Mesendoderm (in vitro differentiated cells): ENCODE measurements at regions not wholly inside any gene's neighbourhood (a gene's known extent, or its start where the extent isn't known, plus 50 kb on each side); places are given as distances from the start of the nearest gene placed in this dataset.

Source experiments
- DNase-seq: peaks from one replicate; pipeline ENCODE4 v3.0.0; 2013
- H2AK5ac ChIP-seq: 2 replicates; pipeline ENCODE4 v1.6.1; 2013; ENCODE audit warnings: low read length, inconsistent platforms
- H2BK120ac ChIP-seq: 2 replicates; pipeline ENCODE4 v1.6.1; 2013; ENCODE audit warnings: low read depth, mild to moderate bottlenecking, low read length, moderate library complexity, mixed read lengths
- H2BK15ac ChIP-seq: replicated peaks from 2 replicates; pipeline ENCODE4 v1.6.1; 2013; ENCODE audit warnings: low read depth, mild to moderate bottlenecking, moderate library complexity
- H2BK5ac ChIP-seq: 2 replicates; pipeline ENCODE4 v1.6.1; 2013; ENCODE audit warnings: low read length, inconsistent platforms
- H3K18ac ChIP-seq: 2 replicates; pipeline ENCODE4 v1.6.1; 2013; ENCODE audit warnings: mild to moderate bottlenecking, low read length, mixed read lengths
- H3K23ac ChIP-seq: one replicate; pipeline ENCODE4 v1.6.1; 2013; ENCODE audit warnings: low read length
- H3K27ac ChIP-seq: 2 replicates; pipeline ENCODE4 v1.5.1; 2013; ENCODE audit warnings: low read depth, mild to moderate bottlenecking, inconsistent platforms, low read length, moderate library complexity
- H3K27me3 ChIP-seq: 2 replicates; pipeline ENCODE4 v1.6.1; 2013; ENCODE audit warnings: low read length, control low read depth, mild to moderate bottlenecking, inconsistent platforms; ENCODE audit not compliant: insufficient read depth, poor library complexity
- H3K36me3 ChIP-seq: 2 replicates; pipeline ENCODE4 v1.6.1; 2013; ENCODE audit warnings: low read length, inconsistent platforms; ENCODE audit not compliant: control insufficient read depth, insufficient read depth
- H3K4ac ChIP-seq: one replicate; pipeline ENCODE4 v1.6.1; 2013; ENCODE audit warnings: low read depth, mild to moderate bottlenecking, low read length, moderate library complexity
- H3K4me1 ChIP-seq: 2 replicates; pipeline ENCODE4 v1.6.1; 2013; ENCODE audit warnings: low read depth, low read length, inconsistent platforms; ENCODE audit not compliant: control insufficient read depth
- H3K4me2 ChIP-seq: 2 replicates; pipeline ENCODE4 v1.6.1; 2013; ENCODE audit warnings: low read length
- H3K4me3 ChIP-seq: 2 replicates; pipeline ENCODE4 v1.5.1; 2013; ENCODE audit warnings: mild to moderate bottlenecking, low read length
- H3K56ac ChIP-seq: one replicate; pipeline ENCODE4 v1.6.1; 2013; ENCODE audit warnings: low read length
- H3K79me1 ChIP-seq: 2 replicates; pipeline ENCODE4 v1.6.1; 2013; ENCODE audit warnings: low read length, inconsistent platforms
- H3K79me2 ChIP-seq: 2 replicates; pipeline ENCODE4 v1.6.1; 2013; ENCODE audit warnings: mild to moderate bottlenecking, low read length; ENCODE audit not compliant: control insufficient read depth, insufficient read depth
- H3K9ac ChIP-seq: 2 replicates; pipeline ENCODE4 v1.6.1; 2013; ENCODE audit warnings: low read length, inconsistent platforms
- H4K5ac ChIP-seq: one replicate; pipeline ENCODE4 v1.6.1; 2013; ENCODE audit warnings: low read length
- H4K8ac ChIP-seq: one replicate; pipeline ENCODE4 v1.6.1; 2013; ENCODE audit warnings: low read depth, mild to moderate bottlenecking, control low read depth, low read length, moderate library complexity
- WGBS: extraction: QIAGEN DNeasy Blood & Tissue Kit; methylation state at CpG from one replicate; pipeline ENCODE4 v1.1.7; 2013; ENCODE audit warnings: low lambda C conversion rate, missing lambda C conversion rate; ENCODE audit not compliant: insufficient coverage; ENCODE audit errors: extremely low coverage; 5-methylcytosine and 5-hydroxymethylcytosine counted together

DNA sequence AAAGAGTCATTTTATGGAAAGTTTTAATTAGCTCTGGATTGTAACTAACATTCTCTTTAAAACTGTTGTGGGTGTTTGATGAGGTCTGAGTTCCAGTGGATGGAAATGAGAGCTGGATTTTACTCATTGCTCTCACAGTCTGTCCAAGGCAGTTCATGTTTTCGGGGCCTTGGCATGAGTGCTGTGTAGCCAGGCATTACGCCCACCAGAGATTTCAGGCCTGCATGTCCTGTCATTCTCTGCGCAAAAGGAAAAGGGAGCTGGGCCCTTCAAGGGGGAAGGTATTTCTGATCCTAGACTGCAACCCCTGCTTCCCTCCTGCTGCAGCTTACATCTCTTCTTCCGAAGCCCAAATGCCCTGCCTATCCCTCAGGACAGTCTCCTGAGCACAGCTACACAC is 499.6 kb upstream of the TRPC7 start:
- no peak for DNase-seq
- H3K36me3 ChIP-seq, result no peaks in the 10 kb centered on the region
- no peak overlapping the region for H3K4ac ChIP-seq
- H3K4me3 ChIP-seq, result no peak overlapping the region
- H3K23ac ChIP-seq, result no peak overlapping the region
- H3K4me2 ChIP-seq, result no peak overlapping the region
- no peak overlapping the region for H4K8ac ChIP-seq
- H4K5ac ChIP-seq, result no peak overlapping the region
- no peaks in the 10 kb centered on the region for H3K27me3 ChIP-seq
- no peaks in the 10 kb centered on the region for H3K4me1 ChIP-seq
- H3K27ac ChIP-seq, result no peak overlapping the region
- H2AK5ac ChIP-seq, result no peak overlapping the region
- H3K56ac ChIP-seq, result no peak overlapping the region
- H2BK15ac ChIP-seq, result no peak overlapping the region
- H3K18ac ChIP-seq, result no peak overlapping the region
- no peak overlapping the region for H2BK5ac ChIP-seq
- H3K79me2 ChIP-seq, result no peaks in the 10 kb centered on the region
- H2BK120ac ChIP-seq, result no peak overlapping the region
- no peaks in the 10 kb centered on the region for H3K79me1 ChIP-seq
- no peak overlapping the region for H3K9ac ChIP-seq
- no CpG with 5 or more reads among the region's 4 CpGs for WGBS

DNA sequence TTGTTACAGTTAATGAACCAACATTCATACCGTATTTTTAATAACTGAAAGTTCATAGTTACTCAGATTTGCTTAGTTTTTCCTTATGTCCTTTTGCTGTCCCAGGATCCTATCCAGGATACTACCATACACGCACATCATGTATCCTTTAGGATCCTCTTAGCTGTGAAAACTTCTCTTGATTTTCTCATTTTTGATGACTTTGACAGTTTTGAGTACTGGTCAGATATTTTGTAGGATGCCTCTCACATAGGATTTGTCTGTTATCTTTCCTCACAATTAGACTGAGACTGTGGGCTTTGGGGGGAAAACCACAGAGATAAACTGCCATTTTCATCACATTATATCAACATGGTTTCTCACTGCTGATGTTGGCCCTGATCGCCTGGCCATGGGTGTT is 491.3 kb upstream of the TRPC7 start:
- Histone ChIP-seq H3K4me1 (no peaks in the 10 kb centered on the region), H3K23ac (no peak overlapping the region), H3K56ac (no peak overlapping the region), H3K79me2 (no peaks in the 10 kb centered on the region), H3K79me1 (no peaks in the 10 kb centered on the region), H3K4ac (no peak overlapping the region), H4K5ac (no peak overlapping the region), H3K4me2 (no peak overlapping the region), H3K36me3 (no peaks in the 10 kb centered on the region), H3K27me3 (no peaks in the 10 kb centered on the region), H4K8ac (no peak overlapping the region), H2BK5ac (no peak overlapping the region), H3K18ac (no peak overlapping the region), H2AK5ac (no peak overlapping the region), H3K27ac (no peak overlapping the region), H3K4me3 (no peak overlapping the region), H3K9ac (no peak overlapping the region), H2BK120ac (no peak overlapping the region), H2BK15ac (no peak overlapping the region)
- DNase-seq, result no peak
- 100% methylated on average over 1 of the region's 3 CpGs for WGBS

DNA sequence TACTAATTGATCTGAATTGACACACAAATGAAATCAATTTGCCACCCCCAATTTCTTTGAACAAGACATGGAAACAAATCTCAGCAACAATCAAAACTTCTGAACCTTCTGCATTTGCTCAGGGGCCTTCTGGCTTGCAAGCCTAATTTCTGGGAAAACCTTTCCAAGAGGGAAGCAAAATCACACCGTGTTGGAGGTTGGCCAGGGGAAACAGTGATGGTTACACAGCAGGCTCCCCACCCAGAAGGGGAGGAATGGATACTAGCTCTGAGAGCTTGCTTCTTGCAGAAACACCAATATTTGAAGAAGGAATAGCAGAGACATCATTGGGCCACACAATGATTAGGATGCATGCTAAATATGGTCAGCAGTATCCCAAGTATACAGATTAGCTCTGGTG is 488.6 kb upstream of the TRPC7 start:
- Histone ChIP-seq H3K9ac (no peak overlapping the region), H3K79me1 (no peaks in the 10 kb centered on the region), H4K5ac (no peak overlapping the region), H2BK120ac (no peak overlapping the region), H3K36me3 (no peaks in the 10 kb centered on the region), H3K23ac (no peak overlapping the region), H3K4me1 (no peaks in the 10 kb centered on the region), H4K8ac (no peak overlapping the region), H2AK5ac (no peak overlapping the region), H3K27ac (no peak overlapping the region), H3K4ac (no peak overlapping the region), H3K4me2 (no peak overlapping the region), H3K56ac (no peak overlapping the region), H2BK15ac (no peak overlapping the region), H3K27me3 (no peaks in the 10 kb centered on the region), H3K79me2 (no peaks in the 10 kb centered on the region), H2BK5ac (no peak overlapping the region), H3K4me3 (no peak overlapping the region), H3K18ac (no peak overlapping the region)
- no peak for DNase-seq
- WGBS, result no CpG with 5 or more reads among the region's 1 CpG

DNA sequence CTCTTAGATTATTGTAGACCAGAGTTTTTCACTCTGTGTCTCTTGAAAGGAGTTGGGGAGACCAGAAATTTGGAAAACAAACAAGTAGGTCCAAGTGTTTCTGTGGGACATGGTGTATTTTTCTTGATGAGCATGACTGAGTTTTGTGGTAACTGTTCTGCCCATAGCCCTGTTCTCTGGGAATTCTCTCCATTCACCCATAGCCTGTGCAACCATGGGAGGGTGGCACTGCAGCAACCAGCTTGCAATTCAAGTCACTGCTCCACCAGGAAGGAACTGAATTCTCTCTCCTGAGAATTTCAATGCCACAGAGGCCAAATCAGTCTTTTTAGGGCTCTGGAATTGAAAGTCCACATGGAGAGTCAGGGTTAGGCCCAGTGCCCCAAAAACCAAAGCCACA is 475.3 kb upstream of the TRPC7 start:
- no peak overlapping the region for H4K8ac ChIP-seq
- H3K23ac ChIP-seq, result no peak overlapping the region
- no peak overlapping the region for H3K27ac ChIP-seq
- H3K9ac ChIP-seq, result no peak overlapping the region
- H3K79me1 ChIP-seq, result no peaks in the 10 kb centered on the region
- H3K4ac ChIP-seq, result no peak overlapping the region
- H3K4me2 ChIP-seq, result no peak overlapping the region
- H2BK15ac ChIP-seq, result no peak overlapping the region
- H2BK120ac ChIP-seq, result no peak overlapping the region
- no peaks in the 10 kb centered on the region for H3K36me3 ChIP-seq
- no peak for DNase-seq
- H3K4me1 ChIP-seq, result no peaks in the 10 kb centered on the region
- H2BK5ac ChIP-seq, result no peak overlapping the region
- no peak overlapping the region for H3K18ac ChIP-seq
- H3K4me3 ChIP-seq, result no peak overlapping the region
- H3K27me3 ChIP-seq, result no peaks in the 10 kb centered on the region
- no peak overlapping the region for H2AK5ac ChIP-seq
- H3K56ac ChIP-seq, result no peak overlapping the region
- no peak overlapping the region for H4K5ac ChIP-seq
- no peaks in the 10 kb centered on the region for H3K79me2 ChIP-seq

DNA sequence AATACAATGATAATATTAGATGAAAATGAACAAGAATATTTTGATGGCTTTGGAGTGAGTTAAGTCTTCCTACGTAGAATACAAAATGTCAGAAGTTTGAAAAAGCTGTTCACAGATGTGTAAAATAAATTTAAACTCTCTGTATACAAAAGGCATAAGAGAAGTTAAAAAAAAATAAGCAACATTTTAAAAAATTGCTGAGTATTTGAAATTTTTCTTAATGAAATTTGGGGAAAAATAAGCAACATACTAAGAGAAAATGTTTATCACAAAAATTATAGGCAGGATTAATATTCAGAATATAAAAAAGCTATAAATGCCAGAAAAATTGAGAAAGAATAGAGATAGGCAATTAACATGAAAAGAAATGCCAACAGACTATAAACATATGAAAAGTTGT is 470.7 kb upstream of the TRPC7 start:
- no peak overlapping the region for H3K4ac ChIP-seq

DNA sequence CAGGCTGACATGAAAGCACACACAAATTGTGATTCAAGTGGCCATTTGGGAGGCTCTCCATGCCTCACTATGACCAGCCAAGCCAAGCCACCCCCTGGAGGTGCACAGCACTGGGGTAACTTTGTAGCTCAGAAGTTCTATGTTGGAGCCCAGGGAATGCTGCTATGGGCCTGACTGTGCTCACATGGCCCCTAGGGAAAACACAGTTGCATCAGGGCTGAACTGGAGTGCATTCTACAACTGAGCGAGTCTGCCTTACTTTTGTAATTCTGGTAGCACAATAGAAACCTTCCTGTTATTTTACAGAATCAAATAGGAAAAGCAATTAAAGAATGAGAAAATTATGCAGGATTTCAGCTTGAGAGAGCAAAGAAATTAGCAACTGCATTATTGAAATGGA is 455.5 kb upstream of the TRPC7 start:
- H3K36me3 ChIP-seq, result no peaks in the 10 kb centered on the region
- H2BK5ac ChIP-seq, result no peak overlapping the region
- H3K79me2 ChIP-seq, result no peaks in the 10 kb centered on the region
- H3K4me2 ChIP-seq, result no peak overlapping the region
- H3K79me1 ChIP-seq, result no peaks in the 10 kb centered on the region
- no peak overlapping the region for H3K18ac ChIP-seq
- H3K56ac ChIP-seq, result no peak overlapping the region
- no peak overlapping the region for H2BK120ac ChIP-seq
- no peak overlapping the region for H2AK5ac ChIP-seq
- no peak overlapping the region for H2BK15ac ChIP-seq
- DNase-seq, result no peak
- H3K27me3 ChIP-seq, result no peaks in the 10 kb centered on the region
- WGBS, result no CpG with 5 or more reads among the region's 1 CpG
- H3K4me1 ChIP-seq, result no peaks in the 10 kb centered on the region
- no peak overlapping the region for H4K5ac ChIP-seq
- H3K23ac ChIP-seq, result no peak overlapping the region
- H3K4ac ChIP-seq, result no peak overlapping the region
- H4K8ac ChIP-seq, result no peak overlapping the region
- no peak overlapping the region for H3K27ac ChIP-seq
- H3K9ac ChIP-seq, result no peak overlapping the region
- no peak overlapping the region for H3K4me3 ChIP-seq

More for the DNA sequence above, 470.7 kb upstream of the TRPC7 start:
- H2AK5ac ChIP-seq, result no peak overlapping the region
- H3K23ac ChIP-seq, result no peak overlapping the region
- no peaks in the 10 kb centered on the region for H3K79me1 ChIP-seq
- no peak overlapping the region for H3K56ac ChIP-seq
- no peak overlapping the region for H4K5ac ChIP-seq
- no peak overlapping the region for H4K8ac ChIP-seq
- no peaks in the 10 kb centered on the region for H3K79me2 ChIP-seq
- H3K27me3 ChIP-seq, result no peaks in the 10 kb centered on the region
- no peak overlapping the region for H3K18ac ChIP-seq
- no peak overlapping the region for H3K27ac ChIP-seq
- no CpG with 5 or more reads among the region's 1 CpG for WGBS
- DNase-seq, result no peak
- no peak overlapping the region for H3K4me2 ChIP-seq
- no peak overlapping the region for H2BK15ac ChIP-seq
- H2BK120ac ChIP-seq, result no peak overlapping the region
- H2BK5ac ChIP-seq, result no peak overlapping the region
- H3K4me3 ChIP-seq, result no peak overlapping the region
- no peaks in the 10 kb centered on the region for H3K36me3 ChIP-seq
- no peaks in the 10 kb centered on the region for H3K4me1 ChIP-seq
- H3K9ac ChIP-seq, result no peak overlapping the region
